HUES6 (cell line): ENCODE measurements at regions not wholly inside any gene's neighbourhood (a gene's known extent, or its start where the extent isn't known, plus 50 kb on each side); places are given as distances from the start of the nearest gene placed in this dataset.

Experiments used
- H3K27ac ChIP-seq: 2 replicates; pipeline ENCODE4 v1.7.0; 2013; ENCODE audit warnings: low read depth, mild to moderate bottlenecking, low read length, inconsistent platforms
- H3K27me3 ChIP-seq: 2 replicates; pipeline ENCODE4 v1.6.1; 2013; ENCODE audit warnings: low read length; ENCODE audit not compliant: control insufficient read depth, insufficient read depth
- H3K36me3 ChIP-seq: 2 replicates; pipeline ENCODE4 v1.6.1; 2013; ENCODE audit warnings: low read length; ENCODE audit not compliant: control insufficient read depth, insufficient read depth
- H3K4me1 ChIP-seq: 2 replicates; pipeline ENCODE4 v1.6.1; 2013; ENCODE audit warnings: low read length; ENCODE audit not compliant: control insufficient read depth, insufficient read depth
- H3K4me3 ChIP-seq: 2 replicates; pipeline ENCODE4 v1.5.1; 2013; ENCODE audit warnings: low read depth, low read length
- H3K9ac ChIP-seq: one replicate; pipeline ENCODE4 v1.6.1; 2013; ENCODE audit warnings: mild to moderate bottlenecking, low read length
- H3K9me3 ChIP-seq: 2 replicates; pipeline ENCODE4 v1.6.1; 2013; ENCODE audit warnings: low read depth, low read length; ENCODE audit not compliant: control insufficient read depth, insufficient read depth

DNA sequence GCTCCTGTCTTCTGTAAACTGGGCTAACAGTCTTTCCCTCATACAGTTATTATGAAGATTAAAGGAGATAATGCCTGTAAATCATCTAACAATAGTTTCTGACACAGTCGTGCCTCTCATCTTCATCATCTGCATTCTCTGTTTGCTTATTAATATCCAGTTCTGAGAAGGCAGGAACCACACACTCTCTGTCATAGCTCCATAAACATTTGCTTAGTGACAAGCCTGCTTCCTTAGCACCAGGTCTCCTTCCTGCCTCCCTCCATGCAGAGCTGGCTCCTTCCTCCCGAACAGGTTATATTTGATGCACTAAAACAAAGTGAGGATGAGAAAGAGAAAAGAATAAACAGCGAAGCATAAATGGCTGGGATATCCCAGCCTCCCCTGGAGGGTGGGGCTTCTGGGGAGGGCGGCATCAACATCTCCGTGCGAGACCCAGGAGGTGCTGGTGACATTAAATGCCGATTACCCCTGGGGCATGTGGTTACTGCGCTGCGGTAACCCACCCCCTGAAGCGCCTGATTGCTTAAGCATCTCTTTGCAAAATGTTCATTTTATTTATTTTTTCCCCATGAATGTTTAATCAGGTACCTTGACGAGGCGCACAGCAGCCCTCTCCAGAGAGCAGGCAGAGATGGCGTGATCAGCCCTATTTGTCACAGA lies 404.9 kb downstream of the NXPE2 start:
- no peak overlapping the region for H3K27ac ChIP-seq
- peaks cover 16% of the 10 kb centered on the region; the same call in 1 of the 2 replicates for H3K27me3 ChIP-seq
- no peaks in the 10 kb centered on the region for H3K36me3 ChIP-seq
- H3K4me1 ChIP-seq, result peaks cover 11% of the 10 kb centered on the region
- H3K9ac ChIP-seq, result no peak overlapping the region
- no peaks in the 10 kb centered on the region for H3K9me3 ChIP-seq
- H3K4me3 ChIP-seq, result no peak overlapping the region

DNA sequence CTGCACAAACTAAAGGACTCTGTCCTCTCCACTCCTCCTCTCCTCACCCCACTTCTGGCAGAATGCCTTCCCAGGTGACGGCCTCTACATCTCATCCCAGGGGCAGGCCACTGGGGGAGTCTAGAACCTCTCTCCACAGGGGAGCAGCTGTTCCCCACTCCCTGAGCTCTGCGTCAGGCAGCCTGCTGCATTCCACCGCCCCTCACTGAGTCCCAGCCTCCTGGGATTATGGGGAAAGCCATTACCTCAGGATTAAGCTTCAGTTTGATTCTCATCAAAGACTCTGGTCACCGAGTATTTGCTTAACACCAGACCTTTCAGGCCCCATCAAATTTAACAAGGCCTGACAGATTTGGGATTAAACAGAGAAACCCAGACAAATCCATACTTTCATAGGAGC lies 405.9 kb downstream of the NXPE2 start:
- Histone ChIP-seq H3K27me3 (peaks cover 10% of the 10 kb centered on the region; the same call in 1 of the 2 replicates), H3K9ac (no peak overlapping the region), H3K36me3 (no peaks in the 10 kb centered on the region), H3K4me3 (no peak overlapping the region), H3K9me3 (no peaks in the 10 kb centered on the region), H3K27ac (no peak overlapping the region), H3K4me1 (peaks cover 11% of the 10 kb centered on the region)

DNA sequence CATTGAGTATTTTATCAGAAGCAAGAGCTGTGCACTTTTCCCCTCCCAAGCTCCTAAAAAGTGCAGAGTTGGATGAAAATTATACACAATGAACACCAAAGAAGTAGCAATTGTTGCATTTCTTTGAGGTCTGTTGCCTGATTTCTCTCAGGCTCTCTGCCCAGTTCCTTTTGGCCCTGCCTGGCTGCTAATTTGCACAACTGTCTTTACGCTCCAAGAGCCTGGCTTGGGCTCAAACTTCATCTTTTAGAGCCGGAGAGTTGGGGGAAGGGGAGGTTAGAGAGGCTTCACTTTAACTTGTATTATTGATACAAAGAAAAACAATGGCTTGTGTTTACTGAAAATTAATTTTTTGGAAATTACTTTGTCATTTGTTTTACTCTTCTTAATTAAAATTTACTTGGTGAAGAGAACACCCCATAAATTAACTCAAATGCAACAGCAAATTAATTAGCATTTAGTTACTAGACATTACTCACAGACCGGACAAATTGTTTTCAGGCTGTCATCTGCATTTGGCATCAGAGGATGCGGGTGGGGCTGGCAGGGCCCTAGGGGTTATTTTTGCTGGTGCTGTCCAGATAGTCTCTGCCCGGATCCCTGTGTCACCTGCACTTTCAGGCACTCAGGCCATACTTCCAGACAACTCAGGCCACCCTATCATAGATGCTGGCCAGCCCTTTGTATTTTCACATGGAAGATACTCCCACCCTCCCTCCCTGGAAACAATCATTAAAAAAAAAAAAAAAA lies 407.3 kb downstream of the NXPE2 start:
- Histone ChIP-seq H3K9ac (no peak overlapping the region), H3K36me3 (no peaks in the 10 kb centered on the region), H3K27ac (no peak overlapping the region), H3K9me3 (no peaks in the 10 kb centered on the region), H3K27me3 (peaks cover 4% of the 10 kb centered on the region; the same call in 1 of the 2 replicates), H3K4me1 (peaks cover 11% of the 10 kb centered on the region), H3K4me3 (no peak overlapping the region)

DNA sequence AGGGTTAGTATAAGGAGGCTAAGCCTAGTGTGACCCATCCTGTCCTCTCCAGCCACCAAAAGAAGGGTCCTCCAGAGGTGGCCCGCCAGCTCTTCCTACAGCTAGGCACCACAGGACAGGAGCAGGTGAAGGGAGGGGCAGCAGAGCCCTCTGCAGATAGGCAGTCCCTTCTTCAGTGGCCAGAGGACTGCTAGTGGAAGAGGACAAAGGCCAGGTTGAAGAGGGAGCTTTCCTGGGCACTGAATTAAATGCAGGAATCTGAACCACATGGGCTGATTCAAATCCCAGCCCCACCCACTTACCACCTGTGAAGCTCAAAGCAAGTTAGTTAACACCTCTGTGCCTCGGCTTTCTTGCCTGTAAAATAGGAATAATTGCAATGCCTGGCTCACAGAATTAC lies 409.5 kb downstream of the NXPE2 start:
- H3K4me1 ChIP-seq, result peaks cover 11% of the 10 kb centered on the region
- H3K9ac ChIP-seq, result no peak overlapping the region
- no peaks in the 10 kb centered on the region for H3K9me3 ChIP-seq
- H3K4me3 ChIP-seq, result no peak overlapping the region
- H3K36me3 ChIP-seq, result no peaks in the 10 kb centered on the region
- no peaks in the 10 kb centered on the region for H3K27me3 ChIP-seq
- H3K27ac ChIP-seq, result no peak overlapping the region

DNA sequence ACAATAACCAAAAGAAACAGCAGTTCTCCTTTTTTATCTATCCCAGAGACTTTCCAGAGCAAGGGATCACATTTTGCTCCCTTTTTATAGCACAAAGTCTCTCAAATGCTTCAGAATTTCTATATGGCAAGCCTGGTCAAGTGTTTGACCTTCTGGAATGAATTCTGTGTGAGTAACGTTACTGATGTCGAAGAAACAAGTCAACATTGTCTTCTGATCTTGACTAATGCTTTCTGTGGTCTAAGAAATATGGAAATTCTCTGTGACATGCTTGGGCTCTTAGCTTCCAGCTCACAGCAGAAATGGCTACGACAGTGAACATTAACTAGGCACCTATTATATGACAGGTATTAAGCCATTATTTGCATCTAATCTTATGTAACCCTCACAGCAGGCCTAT lies 411.7 kb downstream of the CADM1 start:
- H3K4me1 ChIP-seq, result peaks cover 4% of the 10 kb centered on the region
- H3K36me3 ChIP-seq, result no peaks in the 10 kb centered on the region
- H3K9me3 ChIP-seq, result no peaks in the 10 kb centered on the region
- no peaks in the 10 kb centered on the region for H3K27me3 ChIP-seq
- no peak overlapping the region for H3K4me3 ChIP-seq
- H3K9ac ChIP-seq, result no peak overlapping the region
- no peak overlapping the region for H3K27ac ChIP-seq

DNA sequence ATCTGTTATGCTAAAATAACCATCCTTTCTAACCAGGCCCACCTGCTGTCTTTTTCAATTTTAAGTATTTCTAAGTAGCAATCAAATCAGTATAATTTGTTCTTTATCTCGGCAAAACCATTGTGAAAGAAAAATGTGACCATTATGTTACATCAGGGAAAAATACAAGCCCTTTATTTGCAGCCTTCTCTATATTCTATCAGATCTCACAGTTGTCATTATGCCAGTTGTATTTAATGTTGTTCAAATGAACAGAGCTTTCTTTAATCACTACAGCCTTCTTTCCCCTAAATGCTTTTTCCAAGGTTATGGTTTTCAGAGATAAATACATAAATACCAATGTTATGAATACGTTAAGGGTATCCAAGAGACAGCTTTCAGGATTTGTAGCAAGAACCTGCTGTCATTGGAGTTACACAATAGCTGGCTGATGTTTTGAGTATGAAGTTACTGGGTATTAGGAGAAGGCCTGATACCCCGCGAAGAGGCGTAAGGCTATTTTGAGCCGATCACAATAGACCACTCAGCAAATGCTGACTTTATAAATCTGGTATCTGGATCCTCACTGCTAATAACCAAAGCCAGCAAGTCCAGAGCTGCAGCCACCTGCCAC lies 406.3 kb downstream of the CADM1 start:
- Histone ChIP-seq H3K9ac (no peak overlapping the region), H3K36me3 (no peaks in the 10 kb centered on the region), H3K4me3 (no peak overlapping the region), H3K27ac (no peak overlapping the region), H3K9me3 (no peaks in the 10 kb centered on the region), H3K4me1 (no peaks in the 10 kb centered on the region), H3K27me3 (no peaks in the 10 kb centered on the region)

DNA sequence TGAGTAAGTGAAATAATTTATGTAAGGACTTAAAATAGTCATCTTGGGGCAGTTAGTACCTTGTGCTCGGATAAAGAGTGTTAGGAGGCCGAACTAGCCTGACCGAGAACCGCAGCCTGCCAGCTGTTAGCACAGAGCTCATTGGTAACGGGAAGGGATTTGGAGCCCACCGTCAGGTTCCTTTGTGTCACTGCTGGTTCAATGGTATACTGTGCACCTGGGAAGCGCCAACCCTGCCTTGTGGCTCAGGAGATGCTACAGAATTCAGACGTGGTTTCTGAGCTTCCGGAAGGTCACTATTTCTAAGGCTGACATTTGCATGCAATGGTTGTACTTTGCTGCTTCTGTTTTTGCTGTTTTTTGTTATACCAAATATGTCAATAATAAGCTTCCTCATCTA lies 403.5 kb downstream of the CADM1 start:
- H3K27ac ChIP-seq, result no peak overlapping the region
- no peak overlapping the region for H3K9ac ChIP-seq
- no peaks in the 10 kb centered on the region for H3K4me1 ChIP-seq
- H3K27me3 ChIP-seq, result no peaks in the 10 kb centered on the region
- no peaks in the 10 kb centered on the region for H3K9me3 ChIP-seq
- no peaks in the 10 kb centered on the region for H3K36me3 ChIP-seq
- no peak overlapping the region for H3K4me3 ChIP-seq

DNA sequence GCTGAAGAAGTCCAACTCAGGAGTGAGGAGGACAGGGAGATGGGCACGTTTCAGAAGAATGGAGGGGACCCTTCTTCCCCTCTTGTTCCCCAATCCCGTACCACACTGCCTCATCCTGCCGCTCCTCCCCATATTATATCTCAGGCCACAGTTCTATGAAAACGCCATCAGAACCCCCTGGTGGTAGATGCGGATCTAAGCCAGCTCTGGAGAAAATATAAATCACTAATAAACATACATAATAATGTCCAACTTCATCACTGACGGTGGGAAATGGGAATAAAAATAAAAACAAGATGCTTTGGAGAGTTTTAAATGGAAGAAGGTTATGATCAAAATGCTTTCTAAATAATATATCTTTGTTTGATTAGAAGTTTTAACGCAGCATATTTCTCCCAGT lies 400.3 kb downstream of the CADM1 start:
- Histone ChIP-seq H3K27me3 (no peaks in the 10 kb centered on the region), H3K9ac (no peak overlapping the region), H3K4me3 (no peak overlapping the region), H3K36me3 (no peaks in the 10 kb centered on the region), H3K4me1 (no peaks in the 10 kb centered on the region), H3K9me3 (no peaks in the 10 kb centered on the region), H3K27ac (no peak overlapping the region)

DNA sequence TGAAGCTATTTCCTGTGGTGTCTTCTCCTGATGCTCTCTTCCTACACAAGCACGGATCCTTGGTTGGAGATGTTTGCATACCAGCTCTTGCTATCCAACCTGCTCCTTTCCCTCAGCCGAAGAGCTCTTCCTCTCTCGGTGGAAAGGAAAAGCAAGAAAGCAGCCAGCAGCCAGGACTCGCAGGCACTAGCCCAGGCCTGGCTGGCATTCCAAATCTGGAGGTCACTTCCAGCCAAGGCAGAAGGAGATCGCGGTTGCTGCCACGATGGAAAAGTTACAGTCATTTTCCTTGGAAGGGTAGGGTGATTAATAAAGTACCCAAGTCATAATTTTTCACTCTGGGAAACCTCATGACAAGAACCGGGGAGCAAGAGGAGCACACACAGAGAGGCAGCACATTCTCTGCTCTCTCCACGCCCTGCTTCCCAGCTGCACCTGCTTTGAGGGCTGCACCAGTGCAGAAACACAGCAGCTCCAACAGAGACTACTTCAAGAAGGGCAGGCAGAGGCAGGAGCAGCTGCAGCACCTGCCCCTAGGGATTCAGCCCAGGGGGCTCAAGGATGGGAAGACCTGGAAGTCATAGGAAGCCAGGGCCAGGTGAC lies 399.3 kb downstream of the CADM1 start:
- no peak overlapping the region for H3K4me3 ChIP-seq
- no peak overlapping the region for H3K27ac ChIP-seq
- H3K36me3 ChIP-seq, result no peaks in the 10 kb centered on the region
- no peaks in the 10 kb centered on the region for H3K27me3 ChIP-seq
- H3K9me3 ChIP-seq, result no peaks in the 10 kb centered on the region
- no peaks in the 10 kb centered on the region for H3K4me1 ChIP-seq
- no peak overlapping the region for H3K9ac ChIP-seq

DNA sequence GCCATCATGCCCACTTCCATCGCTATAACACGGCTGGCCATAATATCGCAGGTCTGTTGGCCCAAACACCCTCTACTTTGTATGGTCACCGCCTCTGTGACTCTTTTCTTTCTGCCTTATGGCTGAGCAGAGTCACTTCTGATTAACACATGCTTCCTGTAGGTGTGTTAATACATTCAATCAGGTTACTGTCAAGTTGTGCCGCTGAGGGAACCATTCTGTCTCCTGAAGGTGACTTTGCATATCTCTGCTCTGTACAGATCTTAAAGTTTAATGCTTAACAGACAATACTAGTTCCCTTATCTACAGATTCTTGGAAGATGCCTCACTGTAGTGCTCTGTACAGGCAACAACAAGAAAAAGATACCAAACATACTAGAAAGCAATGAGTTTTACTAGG lies 393.1 kb downstream of the CADM1 start:
- H3K27ac ChIP-seq, result no peak overlapping the region
- H3K4me1 ChIP-seq, result peaks cover 2% of the 10 kb centered on the region
- no peaks in the 10 kb centered on the region for H3K36me3 ChIP-seq
- no peaks in the 10 kb centered on the region for H3K27me3 ChIP-seq
- no peaks in the 10 kb centered on the region for H3K9me3 ChIP-seq
- H3K4me3 ChIP-seq, result no peak overlapping the region
- H3K9ac ChIP-seq, result no peak overlapping the region

DNA sequence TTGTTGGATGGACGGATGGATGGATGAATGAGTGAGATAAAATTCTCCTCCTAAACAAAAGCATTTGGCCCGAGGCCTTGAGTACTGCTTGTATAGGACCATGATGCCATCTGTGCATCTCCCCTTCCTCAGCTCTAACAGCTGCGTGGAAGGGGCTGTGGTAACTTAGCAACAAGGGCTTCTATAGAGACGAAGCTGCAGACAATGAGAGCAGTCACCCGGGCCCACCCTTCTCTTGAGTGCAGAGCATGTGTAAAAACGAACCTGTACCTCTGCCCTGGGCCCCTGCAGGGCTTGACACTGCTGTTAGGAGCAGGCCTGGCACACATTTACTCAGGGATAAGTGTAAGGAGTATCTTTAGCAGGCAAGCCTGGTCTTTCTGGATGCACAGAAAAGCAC lies 391.5 kb downstream of the CADM1 start:
- Histone ChIP-seq H3K27ac (no peak overlapping the region), H3K9me3 (no peaks in the 10 kb centered on the region), H3K36me3 (no peaks in the 10 kb centered on the region)

More for the DNA sequence above, 391.5 kb downstream of the CADM1 start:
- H3K9ac ChIP-seq, result no peak overlapping the region
- H3K4me1 ChIP-seq, result peaks cover 15% of the 10 kb centered on the region
- no peak overlapping the region for H3K4me3 ChIP-seq
- no peaks in the 10 kb centered on the region for H3K27me3 ChIP-seq
